ENCODE measurements at regions not wholly inside any gene's neighbourhood (a gene's known extent, or its start where the extent isn't known, plus 50 kb on each side); places are given as distances from the start of the nearest gene placed in this dataset.

GRCh38 chr16:50436271-50436670, 67.5 kb upstream of the BRD7 start:
- H3K27ac Mint-ChIP-seq, result no peak overlapping the region
- TF ChIP-seq CTCF (IDR thresholded peaks at IDR 0.05), result no peak
- peaks cover 18% of the 10 kb centered on the region; the same call in 1 of the 2 replicates for H3K27me3 Mint-ChIP-seq (ENCODE audit: insufficient read depth)
- no peak overlapping the region for H3K4me3 Mint-ChIP-seq
- no peaks in the 10 kb centered on the region for H3K4me1 Mint-ChIP-seq (ENCODE audit: low read depth)
- no peak for DNase-seq
- no peaks in the 10 kb centered on the region for H3K9me3 Mint-ChIP-seq
- no peaks in the 10 kb centered on the region for H3K36me3 Mint-ChIP-seq (ENCODE audit: low read depth)

DNA sequence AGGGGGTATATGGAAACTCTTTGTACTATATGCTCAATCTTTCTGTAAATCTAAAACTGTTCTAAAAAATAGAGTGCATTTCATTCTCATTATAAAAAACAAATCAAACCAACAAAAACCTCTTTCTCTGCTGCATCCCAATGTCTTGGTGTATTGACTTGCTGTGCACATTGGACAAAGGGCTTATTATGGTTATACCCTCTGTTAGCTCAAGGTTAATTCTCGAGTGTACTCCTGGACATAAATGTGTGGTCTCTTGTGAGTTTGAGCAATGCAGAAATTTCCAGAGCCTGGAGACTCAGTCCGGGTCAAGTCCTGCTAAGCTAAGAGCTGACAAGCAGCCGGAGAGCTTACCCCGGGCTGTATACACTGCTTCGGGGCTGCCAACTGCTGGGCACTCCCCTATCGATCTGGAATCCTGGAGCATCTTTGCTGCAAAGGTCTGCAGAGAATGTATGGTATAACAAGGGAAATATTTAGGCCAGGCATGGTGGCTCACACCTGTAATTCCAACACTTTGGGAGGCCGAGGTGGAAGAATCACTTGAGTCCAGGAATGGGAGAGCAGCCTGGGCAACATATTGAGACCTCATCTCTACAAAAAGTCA, 66.2 kb upstream of the BRD7 start:
- no peaks in the 10 kb centered on the region for H3K4me1 Mint-ChIP-seq (ENCODE audit: low read depth)
- peaks cover 21% of the 10 kb centered on the region; the same call in 1 of the 2 replicates for H3K27me3 Mint-ChIP-seq (ENCODE audit: insufficient read depth)
- DNase-seq, result no peak
- no peak overlapping the region for H3K4me3 Mint-ChIP-seq
- H3K36me3 Mint-ChIP-seq (ENCODE audit: low read depth), result no peaks in the 10 kb centered on the region
- no peak for TF ChIP-seq CTCF (IDR thresholded peaks at IDR 0.05)
- H3K27ac Mint-ChIP-seq, result no peak overlapping the region
- H3K9me3 Mint-ChIP-seq, result no peaks in the 10 kb centered on the region

- no peak overlapping the region for H3K4me3 Mint-ChIP-seq
- peaks cover 23% of the 10 kb centered on the region; the same call in 1 of the 2 replicates for H3K27me3 Mint-ChIP-seq (ENCODE audit: insufficient read depth)
- no peak for TF ChIP-seq CTCF (IDR thresholded peaks at IDR 0.05)
- peaks cover 8% of the 10 kb centered on the region for H3K4me1 Mint-ChIP-seq (ENCODE audit: low read depth)
- no peaks in the 10 kb centered on the region for H3K9me3 Mint-ChIP-seq
- no peak overlapping the region for H3K27ac Mint-ChIP-seq
- DNase-seq, result no peak
- H3K36me3 Mint-ChIP-seq (ENCODE audit: low read depth), result no peaks in the 10 kb centered on the region
Measured at GRCh38 chr16:50430076-50430475, 61.3 kb upstream of the BRD7 start.

- H3K36me3 Mint-ChIP-seq (ENCODE audit: low read depth), result no peaks in the 10 kb centered on the region
- H3K4me3 Mint-ChIP-seq, result no peak overlapping the region
- peaks cover 8% of the 10 kb centered on the region for H3K4me1 Mint-ChIP-seq (ENCODE audit: low read depth)
- H3K9me3 Mint-ChIP-seq, result no peaks in the 10 kb centered on the region
- no peak for DNase-seq
- peaks cover 11% of the 10 kb centered on the region for H3K27me3 Mint-ChIP-seq (ENCODE audit: insufficient read depth)
- TF ChIP-seq CTCF (IDR thresholded peaks at IDR 0.05), result no peak
- no peak overlapping the region for H3K27ac Mint-ChIP-seq
Measured at GRCh38 chr16:50428742-50429141, 60.0 kb upstream of the BRD7 start.

DNA sequence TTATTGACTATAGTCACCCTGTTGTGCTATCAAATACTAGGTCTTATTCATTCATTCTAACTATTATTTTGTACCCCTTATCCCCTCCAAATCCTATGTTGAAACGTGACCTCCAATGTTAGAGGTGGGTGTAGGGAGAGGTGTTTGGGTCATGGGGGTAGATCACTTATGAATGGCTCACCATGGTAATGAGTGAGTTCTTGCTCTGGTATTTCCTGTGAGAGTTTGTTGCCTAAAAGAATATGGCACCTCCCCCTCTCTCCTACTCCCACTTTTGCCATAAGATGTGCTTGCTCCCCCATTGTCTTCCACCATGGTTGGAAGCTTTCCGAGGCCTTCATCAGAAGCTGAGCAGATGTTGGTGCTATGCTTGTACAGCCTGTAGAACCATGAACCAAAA, 59.3 kb upstream of the BRD7 start:
- no peak for TF ChIP-seq CTCF (IDR thresholded peaks at IDR 0.05)
- DNase-seq, result no peak
- no peaks in the 10 kb centered on the region for H3K36me3 Mint-ChIP-seq (ENCODE audit: low read depth)
- H3K27me3 Mint-ChIP-seq (ENCODE audit: insufficient read depth), result peaks cover 14% of the 10 kb centered on the region
- no peak overlapping the region for H3K27ac Mint-ChIP-seq
- H3K9me3 Mint-ChIP-seq, result no peaks in the 10 kb centered on the region
- H3K4me3 Mint-ChIP-seq, result no peak overlapping the region
- peaks cover 8% of the 10 kb centered on the region for H3K4me1 Mint-ChIP-seq (ENCODE audit: low read depth)

DNA sequence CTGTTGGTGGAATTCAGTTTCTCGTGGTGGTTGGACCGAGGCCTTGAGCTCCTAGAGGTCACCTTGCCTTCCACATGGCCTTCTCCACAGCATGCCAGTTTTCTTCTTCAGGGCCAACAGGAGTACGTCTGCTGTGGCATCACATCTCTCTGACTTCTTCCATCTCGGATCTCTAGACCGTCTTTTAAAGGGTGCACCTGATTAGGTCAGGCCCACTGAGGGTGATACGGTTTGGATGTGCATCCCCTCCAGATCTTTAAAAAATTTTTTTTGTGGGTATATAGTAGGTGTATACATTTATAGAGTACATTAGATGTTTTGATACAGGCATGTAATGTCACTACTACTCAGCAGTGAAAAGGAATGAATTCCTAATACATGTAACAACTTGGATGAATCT, 58.3 kb upstream of the BRD7 start:
- Mint-ChIP-seq H3K4me1 (ENCODE audit: low read depth) (peaks cover 8% of the 10 kb centered on the region), H3K36me3 (ENCODE audit: low read depth) (no peaks in the 10 kb centered on the region), H3K9me3 (no peaks in the 10 kb centered on the region), H3K27ac (no peak overlapping the region), H3K4me3 (no peak overlapping the region), H3K27me3 (ENCODE audit: insufficient read depth) (peaks cover 14% of the 10 kb centered on the region)
- no peak for DNase-seq
- TF ChIP-seq CTCF (IDR thresholded peaks at IDR 0.05), result no peak
